HG03571 (cell line): ENCODE measurements at regions not wholly inside any gene's neighbourhood (a gene's known extent, or its start where the extent isn't known, plus 50 kb on each side); places are given as distances from the start of the nearest gene placed in this dataset.
"Not testable (repeated sequence)": the region's sequence is repeated elsewhere in the genome, so short reads cannot be mapped to it uniquely, and the experiment has no call there.

ENCODE experiments used
- ATAC-seq: cut with Tn5 transposase; IDR thresholded peaks from one replicate; pipeline ENCODE4 v1.9.1; 2021; ENCODE audit not compliant: unreplicated experiment

- ATAC-seq = no peak
Measured at GRCh38 chr19:28700176-28700575, 512.8 kb downstream of the UQCRFS1 start.

- ATAC-seq = no peak
Measured at GRCh38 chr19:28697308-28697707, 515.6 kb downstream of the UQCRFS1 start.

- no peak for ATAC-seq
Measured at GRCh38 chr19:28694812-28695211, 518.1 kb downstream of the UQCRFS1 start.

- no peak for ATAC-seq
Measured at GRCh38 chr19:28691683-28692082, 521.3 kb downstream of the UQCRFS1 start.

GRCh38 chr19:28689464-28689863 lies 523.5 kb downstream of the UQCRFS1 start:
- not testable (repeated sequence) for ATAC-seq

GRCh38 chr19:28687296-28687695 lies 525.7 kb downstream of the UQCRFS1 start:
- no peak for ATAC-seq

GRCh38 chr19:28686756-28687155 lies 526.2 kb downstream of the UQCRFS1 start:
- ATAC-seq = no peak

- ATAC-seq = no peak
Measured at GRCh38 chr19:28685802-28686201, 527.1 kb downstream of the UQCRFS1 start.

- ATAC-seq = not testable (repeated sequence)
Measured at GRCh38 chr19:28685077-28685476, 527.9 kb downstream of the UQCRFS1 start.

- no peak for ATAC-seq
Measured at GRCh38 chr19:28680111-28680510, 532.8 kb downstream of the UQCRFS1 start.

- no peak for ATAC-seq
Measured at GRCh38 chr19:28670836-28671235, 542.1 kb downstream of the UQCRFS1 start.

GRCh38 chr19:28669804-28670203 lies 543.1 kb downstream of the UQCRFS1 start:
- ATAC-seq = no peak

GRCh38 chr19:28667348-28667977 lies 545.5 kb downstream of the UQCRFS1 start:
- no peak for ATAC-seq

GRCh38 chr19:28665748-28666147 lies 547.2 kb downstream of the UQCRFS1 start:
- no peak for ATAC-seq

- no peak for ATAC-seq
Measured at GRCh38 chr19:28656644-28657043, 556.3 kb downstream of the UQCRFS1 start.

GRCh38 chr19:28655054-28655453 lies 557.9 kb downstream of the UQCRFS1 start:
- ATAC-seq = no peak

- no peak for ATAC-seq
Measured at GRCh38 chr19:28652765-28653164, 560.2 kb downstream of the UQCRFS1 start.

- ATAC-seq = no peak
Measured at GRCh38 chr19:28646629-28647028, 566.3 kb downstream of the UQCRFS1 start.

- no peak for ATAC-seq
Measured at GRCh38 chr19:28644169-28644775, 568.7 kb downstream of the UQCRFS1 start.

GRCh38 chr19:28642787-28643683 lies 569.9 kb downstream of the UQCRFS1 start:
- ATAC-seq = no peak

GRCh38 chr19:28641395-28641794 lies 571.6 kb downstream of the UQCRFS1 start:
- no peak for ATAC-seq

GRCh38 chr19:28640506-28640905 lies 572.4 kb downstream of the UQCRFS1 start:
- no peak for ATAC-seq
